ENCODE measurements at regions not wholly inside any gene's neighbourhood (a gene's known extent, or its start where the extent isn't known, plus 50 kb on each side); places are given as distances from the start of the nearest gene placed in this dataset.
A peak's percentile ranks its signal among the peaks of the same experiment; 100 is the strongest.

DNA sequence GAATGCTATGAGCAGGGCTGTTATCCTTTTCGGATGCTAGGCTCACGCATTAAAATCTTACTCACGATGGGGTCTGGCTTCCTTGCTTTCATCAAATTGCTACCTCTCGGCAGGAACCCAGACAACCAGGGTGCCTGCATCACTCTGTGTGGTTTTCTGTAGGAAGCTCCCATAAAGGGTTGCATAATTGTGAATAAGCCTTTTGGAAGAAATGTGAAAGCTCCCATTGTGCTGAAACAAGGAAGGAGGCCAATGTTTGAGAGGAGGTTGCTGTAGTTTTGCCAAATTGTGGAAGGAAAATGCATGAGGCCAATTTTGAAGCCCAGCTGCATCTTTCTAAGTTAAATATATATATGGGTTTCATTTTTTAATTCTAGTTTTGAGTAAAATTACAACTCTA lies 615.5 kb downstream of the C6orf118 start:
- H2BK12ac ChIP-seq (ENCODE audit: insufficient read length, low read depth, low read length): no peak overlapping the region
- H3K9me3 Mint-ChIP-seq: peaks cover 0 to 2% of the 10 kb centered on the region in 2 experiments; a peak in 2 of 5 replicates
- H2BK20ac ChIP-seq (ENCODE audit: low read depth, low read length, poor library complexity, severe bottlenecking): no peak overlapping the region
- H3K27ac Mint-ChIP-seq: peak overlapping the region; percentile 39 to 93 (median 49); a peak in 4 of 7 replicates
- H3K79me2 ChIP-seq (ENCODE audit: insufficient read depth, low read length): no peaks in the 10 kb centered on the region
- H3K4ac ChIP-seq (ENCODE audit: low read depth, low read length): no peak overlapping the region
- H3K14ac ChIP-seq (ENCODE audit: insufficient read depth, low read length): no peak overlapping the region
- no peaks in the 10 kb centered on the region for H3K27me3 ChIP-seq (ENCODE audit: insufficient read depth, low read length)
- no peak overlapping the region for H2BK120ac ChIP-seq (ENCODE audit: low read depth, low read length, poor library complexity, severe bottlenecking)
- no peak overlapping the region for H2BK15ac ChIP-seq (ENCODE audit: low read depth, low read length)
- H3K4me2 ChIP-seq (ENCODE audit: insufficient read depth, insufficient read length, low read length): no peak overlapping the region
- TF ChIP-seq, protein P1, sequence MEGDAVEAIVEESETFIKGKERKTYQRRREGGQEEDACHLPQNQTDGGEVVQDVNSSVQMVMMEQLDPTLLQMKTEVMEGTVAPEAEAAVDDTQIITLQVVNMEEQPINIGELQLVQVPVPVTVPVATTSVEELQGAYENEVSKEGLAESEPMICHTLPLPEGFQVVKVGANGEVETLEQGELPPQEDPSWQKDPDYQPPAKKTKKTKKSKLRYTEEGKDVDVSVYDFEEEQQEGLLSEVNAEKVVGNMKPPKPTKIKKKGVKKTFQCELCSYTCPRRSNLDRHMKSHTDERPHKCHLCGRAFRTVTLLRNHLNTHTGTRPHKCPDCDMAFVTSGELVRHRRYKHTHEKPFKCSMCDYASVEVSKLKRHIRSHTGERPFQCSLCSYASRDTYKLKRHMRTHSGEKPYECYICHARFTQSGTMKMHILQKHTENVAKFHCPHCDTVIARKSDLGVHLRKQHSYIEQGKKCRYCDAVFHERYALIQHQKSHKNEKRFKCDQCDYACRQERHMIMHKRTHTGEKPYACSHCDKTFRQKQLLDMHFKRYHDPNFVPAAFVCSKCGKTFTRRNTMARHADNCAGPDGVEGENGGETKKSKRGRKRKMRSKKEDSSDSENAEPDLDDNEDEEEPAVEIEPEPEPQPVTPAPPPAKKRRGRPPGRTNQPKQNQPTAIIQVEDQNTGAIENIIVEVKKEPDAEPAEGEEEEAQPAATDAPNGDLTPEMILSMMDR (conservative IDR thresholded peaks at IDR 0.05): no peak
- no peak overlapping the region for H3K56ac ChIP-seq (ENCODE audit: insufficient read length, low read depth, low read length)
- no peaks in the 10 kb centered on the region for H3K9me3 ChIP-seq (ENCODE audit: control insufficient read depth, low read depth, low read length)
- H4K91ac ChIP-seq (ENCODE audit: insufficient read length, low read depth, low read length): no peak overlapping the region
- no peak overlapping the region for H2BK5ac ChIP-seq (ENCODE audit: insufficient read length, low read length)
- H3K4me3 Mint-ChIP-seq: no peak overlapping the region; a peak in 1 of 5 replicates
- no peaks in the 10 kb centered on the region for H3K27me3 Mint-ChIP-seq (ENCODE audit: low read depth)
- H4K20me1 ChIP-seq (ENCODE audit: control insufficient read depth, insufficient read depth, insufficient read length): no peaks in the 10 kb centered on the region
- H3K4me1 ChIP-seq (ENCODE audit: insufficient read depth, low read length): 0 out of 2 replicates have a peak, but pooled peaks cover 2% of the 10 kb centered on the region
- no peaks in the 10 kb centered on the region for H3K79me1 ChIP-seq (ENCODE audit: insufficient read depth, low read depth, low read length, poor library complexity, severe bottlenecking)
- H3K23me2 ChIP-seq (ENCODE audit: insufficient read length, low read depth, low read length, poor library complexity, severe bottlenecking): no peaks in the 10 kb centered on the region
- no peak overlapping the region for H3K18ac ChIP-seq (ENCODE audit: insufficient read length, low read depth, low read length)
- H3K9ac ChIP-seq (ENCODE audit: extremely low read depth, insufficient read length, low read length): no peak overlapping the region
- peaks cover 3 to 12% (median 11%) of the 10 kb centered on the region in 3 experiments; a peak in 6 of 7 replicates for H3K36me3 Mint-ChIP-seq (ENCODE audit: insufficient read depth in 1 of 3, low read depth in 3 of 3)
- WGBS (ENCODE audit: extremely low coverage, insufficient read length, low lambda C conversion rate): no CpG with 5 or more reads among the region's 4 CpGs
- no peak overlapping the region for H2AK5ac ChIP-seq (ENCODE audit: insufficient read length, low read length)
- DNase-seq: no peak
- H3T11ph ChIP-seq (ENCODE audit: low read length): no peak overlapping the region
- no peak overlapping the region for H2AFZ ChIP-seq (ENCODE audit: low read length)
- peaks cover 39 to 47% of the 10 kb centered on the region in 2 experiments for H3K4me1 Mint-ChIP-seq
- no peak overlapping the region for H3K23ac ChIP-seq (ENCODE audit: insufficient read length, low read depth, low read length)
- H4K8ac ChIP-seq (replicated peaks; ENCODE audit: insufficient read length, low read depth, low read length): no peak overlapping the region
- no peak overlapping the region for H3K27ac ChIP-seq (ENCODE audit: insufficient read length, low read depth, low read length)
- no peak overlapping the region for H4K5ac ChIP-seq (ENCODE audit: insufficient read length, low read depth, low read length)

All from H9 (cell line).